Ishikawa (cell line): ENCODE measurements at regions not wholly inside any gene's neighbourhood (a gene's known extent, or its start where the extent isn't known, plus 50 kb on each side); places are given as distances from the start of the nearest gene placed in this dataset.

Experiments used
- CEBPB ChIP-seq: IDR thresholded peaks from 2 replicates; pipeline ENCODE4 v1.6.1; 2012
- CREB1 ChIP-seq: IDR thresholded peaks from 2 replicates; pipeline ENCODE4 v1.6.1; 2012; ENCODE audit warnings: low read depth
- EGR1 ChIP-seq: IDR thresholded peaks from 2 replicates; pipeline ENCODE4 v1.6.1; 2012
- EP300 ChIP-seq: IDR thresholded peaks from 2 replicates; pipeline ENCODE4 v1.6.1; 2012; ENCODE audit warnings: borderline replicate concordance
- FOXM1 ChIP-seq: IDR thresholded peaks from 2 replicates; pipeline ENCODE4 v1.6.1; 2012; ENCODE audit warnings: low read depth, borderline replicate concordance
- NFIC ChIP-seq: IDR thresholded peaks from 2 replicates; pipeline ENCODE4 v1.6.1; 2012
- RAD21 ChIP-seq: IDR thresholded peaks from 2 replicates; pipeline ENCODE4 v1.6.1; 2012; ENCODE audit warnings: low read depth
- TAF1 ChIP-seq: IDR thresholded peaks from 2 replicates; pipeline ENCODE4 v1.6.1; 2012; ENCODE audit warnings: low read depth, mild to moderate bottlenecking
- TCF12 ChIP-seq: IDR thresholded peaks from 2 replicates; pipeline ENCODE4 v1.6.1; 2012; ENCODE audit warnings: low read depth
- TEAD4 ChIP-seq: IDR thresholded peaks from 2 replicates; pipeline ENCODE4 v1.6.1; 2012
- YY1 ChIP-seq: IDR thresholded peaks from 2 replicates; pipeline ENCODE4 v1.6.1; 2012; ENCODE audit warnings: low read depth
- ZBTB7A ChIP-seq: IDR thresholded peaks from 2 replicates; pipeline ENCODE4 v1.6.1; 2012; ENCODE audit warnings: low read depth
- TF ChIP-seq, protein P1 (sequence below): IDR thresholded peaks from 2 replicates; pipeline ENCODE4 v1.6.1; 2012
- TF ChIP-seq, protein P2 (sequence below): IDR thresholded peaks from 2 replicates; pipeline ENCODE4 v1.6.1; 2012
- TF ChIP-seq, protein P3 (sequence below): IDR thresholded peaks from 2 replicates; pipeline ENCODE4 v1.6.1; 2012; ENCODE audit warnings: low read depth, mild to moderate bottlenecking

DNA sequence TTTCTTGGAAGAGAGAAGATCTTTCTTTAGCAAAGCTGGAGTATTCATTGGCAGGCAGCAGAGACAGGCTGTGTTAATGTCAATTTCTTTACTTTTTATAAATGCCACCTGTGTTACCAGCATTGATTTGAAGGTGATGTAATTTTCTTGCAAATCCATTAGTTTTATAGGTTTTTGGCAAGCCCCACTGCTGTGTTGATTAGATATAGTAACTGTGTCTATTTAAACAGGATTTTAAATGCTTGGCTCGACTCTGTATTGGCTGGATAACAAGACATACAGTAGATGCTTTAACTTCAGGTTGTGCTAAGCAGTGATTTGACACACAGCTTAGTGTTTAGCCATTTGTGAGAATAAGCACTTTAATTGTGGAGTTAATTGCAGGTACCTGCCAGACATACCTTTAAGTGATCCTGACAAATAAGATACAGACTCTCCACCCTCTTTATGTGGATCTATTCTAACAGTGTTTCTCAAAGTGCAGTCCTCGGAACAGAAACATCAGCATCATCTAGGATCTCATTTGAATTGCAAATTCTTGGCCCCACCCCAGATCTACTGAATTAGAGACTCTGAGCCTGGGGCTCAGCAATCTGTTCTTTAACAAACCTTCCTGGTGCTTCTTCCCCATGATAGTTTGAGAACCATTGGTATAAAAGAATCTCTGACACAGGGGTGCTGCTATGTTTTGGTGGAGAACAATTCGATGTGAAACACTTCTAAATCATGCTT lies 397.5 kb downstream of the HDGFL1 start:
- TF ChIP-seq, protein P1, sequence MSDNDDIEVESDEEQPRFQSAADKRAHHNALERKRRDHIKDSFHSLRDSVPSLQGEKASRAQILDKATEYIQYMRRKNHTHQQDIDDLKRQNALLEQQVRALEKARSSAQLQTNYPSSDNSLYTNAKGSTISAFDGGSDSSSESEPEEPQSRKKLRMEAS: no peak
- TF ChIP-seq, protein P2, sequence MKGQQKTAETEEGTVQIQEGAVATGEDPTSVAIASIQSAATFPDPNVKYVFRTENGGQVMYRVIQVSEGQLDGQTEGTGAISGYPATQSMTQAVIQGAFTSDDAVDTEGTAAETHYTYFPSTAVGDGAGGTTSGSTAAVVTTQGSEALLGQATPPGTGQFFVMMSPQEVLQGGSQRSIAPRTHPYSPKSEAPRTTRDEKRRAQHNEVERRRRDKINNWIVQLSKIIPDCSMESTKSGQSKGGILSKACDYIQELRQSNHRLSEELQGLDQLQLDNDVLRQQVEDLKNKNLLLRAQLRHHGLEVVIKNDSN: no peak
- TF ChIP-seq RAD21: no peak
- TF ChIP-seq TAF1: no peak
- TF ChIP-seq FOXM1: no peak
- TF ChIP-seq, protein P3, sequence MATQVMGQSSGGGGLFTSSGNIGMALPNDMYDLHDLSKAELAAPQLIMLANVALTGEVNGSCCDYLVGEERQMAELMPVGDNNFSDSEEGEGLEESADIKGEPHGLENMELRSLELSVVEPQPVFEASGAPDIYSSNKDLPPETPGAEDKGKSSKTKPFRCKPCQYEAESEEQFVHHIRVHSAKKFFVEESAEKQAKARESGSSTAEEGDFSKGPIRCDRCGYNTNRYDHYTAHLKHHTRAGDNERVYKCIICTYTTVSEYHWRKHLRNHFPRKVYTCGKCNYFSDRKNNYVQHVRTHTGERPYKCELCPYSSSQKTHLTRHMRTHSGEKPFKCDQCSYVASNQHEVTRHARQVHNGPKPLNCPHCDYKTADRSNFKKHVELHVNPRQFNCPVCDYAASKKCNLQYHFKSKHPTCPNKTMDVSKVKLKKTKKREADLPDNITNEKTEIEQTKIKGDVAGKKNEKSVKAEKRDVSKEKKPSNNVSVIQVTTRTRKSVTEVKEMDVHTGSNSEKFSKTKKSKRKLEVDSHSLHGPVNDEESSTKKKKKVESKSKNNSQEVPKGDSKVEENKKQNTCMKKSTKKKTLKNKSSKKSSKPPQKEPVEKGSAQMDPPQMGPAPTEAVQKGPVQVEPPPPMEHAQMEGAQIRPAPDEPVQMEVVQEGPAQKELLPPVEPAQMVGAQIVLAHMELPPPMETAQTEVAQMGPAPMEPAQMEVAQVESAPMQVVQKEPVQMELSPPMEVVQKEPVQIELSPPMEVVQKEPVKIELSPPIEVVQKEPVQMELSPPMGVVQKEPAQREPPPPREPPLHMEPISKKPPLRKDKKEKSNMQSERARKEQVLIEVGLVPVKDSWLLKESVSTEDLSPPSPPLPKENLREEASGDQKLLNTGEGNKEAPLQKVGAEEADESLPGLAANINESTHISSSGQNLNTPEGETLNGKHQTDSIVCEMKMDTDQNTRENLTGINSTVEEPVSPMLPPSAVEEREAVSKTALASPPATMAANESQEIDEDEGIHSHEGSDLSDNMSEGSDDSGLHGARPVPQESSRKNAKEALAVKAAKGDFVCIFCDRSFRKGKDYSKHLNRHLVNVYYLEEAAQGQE: no peak
- TF ChIP-seq TEAD4: no peak
- no peak for TF ChIP-seq EP300

DNA sequence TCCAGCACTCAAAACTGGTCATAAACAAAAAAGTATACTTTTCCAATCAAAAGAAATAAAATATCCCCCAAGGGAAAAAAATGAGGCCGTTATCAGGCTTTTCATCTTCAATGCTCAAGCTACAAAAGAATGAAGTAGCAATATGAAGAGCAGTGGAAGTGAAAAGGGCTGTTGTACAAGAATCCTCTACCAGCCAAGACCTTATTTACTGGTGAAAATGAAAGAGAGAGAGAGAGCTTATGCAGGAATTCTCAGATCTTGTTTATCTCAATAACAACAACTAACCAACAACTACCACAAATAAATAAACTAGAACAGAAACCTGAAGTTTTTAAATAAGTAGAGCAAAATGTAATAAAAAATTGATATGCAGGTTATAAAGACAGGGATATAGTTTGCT lies 400.6 kb downstream of the HDGFL1 start:
- TF ChIP-seq TAF1 (no peak), YY1 (no peak), FOXM1 (no peak), NFIC (no peak), EP300 (no peak)

DNA sequence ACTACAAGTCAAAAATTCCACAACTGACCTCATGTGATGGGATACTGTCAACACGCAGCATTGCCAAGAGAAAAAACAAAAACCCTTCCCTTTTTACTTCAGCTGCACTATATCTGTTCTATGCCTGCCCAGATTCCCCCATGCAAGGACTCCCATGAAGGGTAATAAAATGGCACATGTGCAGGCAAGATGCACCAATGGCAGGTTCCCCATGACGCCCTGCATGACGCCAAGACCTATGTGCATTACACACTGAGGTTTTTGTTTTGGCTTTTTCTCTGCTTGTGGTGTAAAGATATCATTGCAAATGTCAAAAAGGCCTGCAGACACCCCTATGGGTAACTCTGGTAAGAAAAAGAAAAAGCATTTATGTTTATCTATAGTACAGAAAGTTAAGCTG lies 403.4 kb downstream of the HDGFL1 start:
- no peak for TF ChIP-seq RAD21
- TF ChIP-seq ZBTB7A: no peak
- TF ChIP-seq, protein P2: no peak
- TF ChIP-seq, protein P3: no peak
- TF ChIP-seq FOXM1: no peak
- no peak for TF ChIP-seq TAF1
- no peak for TF ChIP-seq CEBPB
- TF ChIP-seq EGR1: no peak
- TF ChIP-seq NFIC: no peak
- no peak for TF ChIP-seq TEAD4
- TF ChIP-seq YY1: no peak
- no peak for TF ChIP-seq CREB1
- TF ChIP-seq, protein P1: no peak
- TF ChIP-seq TCF12: no peak
- TF ChIP-seq EP300: no peak

DNA sequence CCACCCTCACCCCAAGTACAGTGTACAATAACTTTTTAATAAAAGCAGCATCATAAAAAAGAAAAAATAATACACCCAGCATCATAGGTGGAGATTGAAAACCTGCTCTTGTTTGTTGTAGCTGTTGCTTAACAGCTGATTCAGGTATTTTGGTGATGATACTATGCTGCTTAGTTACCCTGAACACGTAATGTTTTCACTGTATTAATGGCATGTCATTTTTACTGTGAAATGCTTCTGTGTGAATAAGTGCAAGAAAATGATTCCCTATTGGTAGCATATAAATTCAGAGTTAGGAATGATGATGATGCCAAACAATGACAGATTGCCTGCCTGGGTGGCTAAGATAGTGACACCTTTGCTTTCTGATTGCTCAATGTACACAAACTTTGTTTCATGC lies 405.7 kb downstream of the HDGFL1 start:
- no peak for TF ChIP-seq EP300
- TF ChIP-seq, protein P2: no peak
- no peak for TF ChIP-seq FOXM1
- no peak for TF ChIP-seq TAF1
- no peak for TF ChIP-seq RAD21
- TF ChIP-seq YY1: no peak
- no peak for TF ChIP-seq CREB1
- TF ChIP-seq NFIC: no peak
- TF ChIP-seq CEBPB: no peak
- no peak for TF ChIP-seq TEAD4
- no peak for TF ChIP-seq TCF12
- TF ChIP-seq, protein P3: no peak
- no peak for TF ChIP-seq EGR1
- no peak for TF ChIP-seq ZBTB7A
- TF ChIP-seq, protein P1: no peak
